Epithelial cell of esophagus (primary cell): ENCODE measurements at regions not wholly inside any gene's neighbourhood (a gene's known extent, or its start where the extent isn't known, plus 50 kb on each side); places are given as distances from the start of the nearest gene placed in this dataset.

Experiments used
- DNase-seq: peaks from one replicate; pipeline ENCODE4 v3.0.0; 2010; ENCODE audit warnings: low read depth
- H3K4me3 ChIP-seq: 2 replicates; pipeline ENCODE4 v1.5.1; 2011; ENCODE audit warnings: mild to moderate bottlenecking, low read length, control low read depth
- TF ChIP-seq, protein P1 (sequence below): IDR thresholded peaks from 2 replicates; pipeline ENCODE4 v1.5.1; 2011; ENCODE audit warnings: low read depth, mild to moderate bottlenecking, low read length, control low read depth, inconsistent platforms; ENCODE audit not compliant: insufficient read depth; ENCODE audit errors: missing control alignments

DNA sequence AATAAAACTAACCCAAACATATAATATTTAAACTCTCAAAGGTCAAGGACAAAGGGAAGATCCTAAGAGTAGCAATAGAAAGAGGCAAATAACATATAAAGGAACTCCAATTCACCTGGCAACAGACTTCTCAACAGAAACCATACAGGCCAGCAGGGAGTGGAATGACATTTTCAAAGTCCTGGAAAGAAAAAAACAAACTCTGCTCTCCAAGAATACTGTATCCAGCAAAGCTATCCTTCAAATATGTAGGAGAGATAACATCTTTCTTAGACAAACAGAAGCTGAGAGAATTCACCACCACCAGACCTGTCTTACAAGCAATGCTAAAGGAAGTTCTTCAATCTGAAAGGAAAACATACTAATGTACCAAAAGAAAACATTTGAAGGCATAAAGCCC is 51.5 kb upstream of the TMEM158 start:
- TF ChIP-seq, protein P1, sequence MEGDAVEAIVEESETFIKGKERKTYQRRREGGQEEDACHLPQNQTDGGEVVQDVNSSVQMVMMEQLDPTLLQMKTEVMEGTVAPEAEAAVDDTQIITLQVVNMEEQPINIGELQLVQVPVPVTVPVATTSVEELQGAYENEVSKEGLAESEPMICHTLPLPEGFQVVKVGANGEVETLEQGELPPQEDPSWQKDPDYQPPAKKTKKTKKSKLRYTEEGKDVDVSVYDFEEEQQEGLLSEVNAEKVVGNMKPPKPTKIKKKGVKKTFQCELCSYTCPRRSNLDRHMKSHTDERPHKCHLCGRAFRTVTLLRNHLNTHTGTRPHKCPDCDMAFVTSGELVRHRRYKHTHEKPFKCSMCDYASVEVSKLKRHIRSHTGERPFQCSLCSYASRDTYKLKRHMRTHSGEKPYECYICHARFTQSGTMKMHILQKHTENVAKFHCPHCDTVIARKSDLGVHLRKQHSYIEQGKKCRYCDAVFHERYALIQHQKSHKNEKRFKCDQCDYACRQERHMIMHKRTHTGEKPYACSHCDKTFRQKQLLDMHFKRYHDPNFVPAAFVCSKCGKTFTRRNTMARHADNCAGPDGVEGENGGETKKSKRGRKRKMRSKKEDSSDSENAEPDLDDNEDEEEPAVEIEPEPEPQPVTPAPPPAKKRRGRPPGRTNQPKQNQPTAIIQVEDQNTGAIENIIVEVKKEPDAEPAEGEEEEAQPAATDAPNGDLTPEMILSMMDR: no peak
- H3K4me3 ChIP-seq: no peak overlapping the region
- DNase-seq: no peak

DNA sequence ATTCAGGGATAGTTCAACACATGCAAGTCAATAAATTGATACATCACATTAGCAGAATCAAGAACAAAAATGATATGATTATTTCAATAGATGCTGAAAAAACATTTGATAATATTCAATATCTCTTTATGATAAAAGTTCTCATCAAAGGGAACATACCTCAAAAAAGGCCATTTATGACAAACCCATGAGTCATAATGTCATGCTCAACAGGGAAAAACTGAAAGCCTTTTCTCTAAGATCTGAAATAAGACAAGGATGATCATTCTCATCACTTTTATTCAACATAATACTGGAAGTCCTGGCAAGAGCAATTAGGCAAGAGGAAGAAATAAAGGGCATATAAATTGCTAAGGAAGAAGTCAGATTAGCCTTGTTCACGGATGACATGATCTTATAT is 54.1 kb upstream of the TMEM158 start:
- TF ChIP-seq, protein P1: no peak
- DNase-seq: no peak
- no peak overlapping the region for H3K4me3 ChIP-seq

DNA sequence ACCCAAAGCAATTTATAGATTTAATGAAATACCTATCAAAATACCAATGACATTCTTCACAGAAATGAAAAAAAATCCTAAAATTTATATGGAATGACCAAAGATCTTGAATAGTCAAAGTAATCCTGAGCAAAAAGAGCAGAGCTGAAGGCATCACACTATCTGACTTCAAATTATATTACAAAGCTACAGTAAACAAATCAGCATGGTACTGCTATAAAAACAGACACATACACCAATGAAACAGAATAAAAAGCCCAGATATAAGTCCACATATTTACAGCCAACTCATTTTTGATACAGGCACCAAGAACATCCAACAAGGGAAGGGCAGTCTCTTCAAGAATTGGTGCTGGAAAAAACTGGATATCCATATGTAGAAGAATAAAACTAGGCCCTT is 54.9 kb upstream of the TMEM158 start:
- no peak for DNase-seq
- TF ChIP-seq, protein P1: no peak
- no peak overlapping the region for H3K4me3 ChIP-seq

DNA sequence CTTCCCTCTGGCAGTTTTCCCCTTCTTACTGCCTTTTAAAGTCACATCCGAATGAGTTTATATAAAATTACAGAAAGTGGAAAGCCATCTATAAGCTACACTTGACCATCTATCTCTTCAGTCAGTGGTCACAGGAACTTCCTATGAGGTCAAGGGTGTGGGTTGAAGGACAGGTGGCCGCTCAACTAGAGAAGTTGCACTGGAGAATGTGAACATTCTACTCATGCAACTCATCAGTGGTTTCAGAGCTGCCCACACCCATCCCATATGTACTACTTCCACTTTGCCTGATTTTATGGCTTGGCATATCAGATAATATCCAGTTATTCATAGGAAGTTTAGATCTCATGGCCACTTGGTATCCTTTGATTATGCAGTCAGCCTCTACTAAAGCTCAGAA is 57.4 kb upstream of the TMEM158 start:
- TF ChIP-seq, protein P1: no peak
- no peak overlapping the region for H3K4me3 ChIP-seq
- DNase-seq: no peak

DNA sequence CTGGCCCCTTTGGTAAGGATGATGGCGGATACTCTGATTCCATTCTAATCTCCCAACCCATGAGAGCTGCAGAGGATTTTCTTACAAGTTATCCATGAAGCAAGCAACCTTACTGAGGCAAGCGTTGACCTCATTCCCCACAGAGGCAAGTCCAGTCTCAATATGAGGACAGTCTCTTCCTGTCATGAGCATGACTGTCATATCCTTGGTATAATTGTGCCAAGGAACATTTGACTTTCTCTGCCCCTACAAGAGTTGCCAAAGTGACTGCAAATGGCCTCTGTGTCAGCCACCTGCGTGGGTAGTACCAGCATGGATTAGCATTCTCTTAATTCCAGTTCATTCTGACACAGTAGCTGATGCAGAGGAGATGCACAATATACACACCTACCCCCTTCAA is 71.2 kb upstream of the TMEM158 start:
- H3K4me3 ChIP-seq: no peak overlapping the region
- no peak for DNase-seq
- TF ChIP-seq, protein P1: no peak

DNA sequence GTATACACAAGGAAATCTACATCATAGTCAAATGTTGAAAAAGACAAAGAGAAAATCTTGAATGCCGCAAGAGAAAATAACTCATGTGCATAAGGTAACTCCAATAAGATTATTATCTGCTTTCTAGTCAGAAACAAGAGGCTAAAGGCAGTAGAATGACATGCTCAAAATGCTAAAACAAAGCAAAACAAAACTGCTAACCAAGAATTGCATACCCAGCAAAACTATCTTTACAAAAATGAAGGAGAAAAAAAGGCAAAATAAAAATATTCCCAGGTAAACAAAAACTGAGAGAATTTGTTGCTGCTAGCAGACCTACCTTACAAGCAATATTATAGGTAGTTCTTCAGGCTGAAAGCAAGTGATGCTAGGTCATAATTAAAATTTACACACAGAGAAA is 76.4 kb upstream of the TMEM158 start:
- TF ChIP-seq, protein P1: no peak
- no peak overlapping the region for H3K4me3 ChIP-seq
- no peak for DNase-seq

DNA sequence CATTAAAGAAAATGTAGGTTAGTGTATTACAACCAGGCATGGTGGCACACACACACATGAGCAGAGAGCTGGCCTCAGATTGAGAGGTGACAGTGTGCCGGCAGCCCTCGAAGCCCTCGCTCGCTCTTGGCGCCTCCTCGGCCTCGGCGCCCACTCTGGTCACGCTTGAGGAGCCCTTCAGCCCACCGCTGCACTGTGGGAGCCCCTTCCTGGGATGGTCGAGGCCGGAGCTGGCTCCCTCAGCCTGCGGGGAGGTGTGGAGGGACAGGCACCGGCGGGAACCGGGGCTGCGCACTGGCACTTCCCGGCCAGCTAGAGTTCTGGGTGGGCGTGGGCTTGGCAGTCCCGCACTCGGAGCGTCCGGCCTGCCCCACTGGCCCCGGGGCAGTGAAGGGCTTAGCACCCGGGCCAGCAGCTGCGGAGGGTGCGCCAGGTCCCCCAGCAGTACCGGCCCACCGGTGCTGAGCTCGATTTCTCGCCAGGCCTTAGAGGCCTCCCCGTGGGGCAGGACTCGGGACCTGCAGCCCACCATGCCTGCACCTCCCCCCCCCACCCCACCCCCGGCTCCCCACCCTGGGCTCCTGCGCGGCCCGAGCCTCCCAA is 80.4 kb upstream of the TMEM158 start:
- TF ChIP-seq, protein P1: no peak
- no peak overlapping the region for H3K4me3 ChIP-seq
- DNase-seq: no peak
